ENCODE measurements at regions not wholly inside any gene's neighbourhood (a gene's known extent, or its start where the extent isn't known, plus 50 kb on each side); places are given as distances from the start of the nearest gene placed in this dataset.

GRCh38 chr2:18365342-18365741 lies 195.1 kb downstream of the RDH14 start:
- TF ChIP-seq GATA2 (IDR thresholded peaks at IDR 0.05; ENCODE audit: low read depth, low read length) (no peak), GATA3 (IDR thresholded peaks at IDR 0.05; ENCODE audit: low read depth, low read length) (no peak)

Data from SH-SY5Y (cell line).